Bronchial epithelial cell (primary cell): ENCODE measurements at regions not wholly inside any gene's neighbourhood (a gene's known extent, or its start where the extent isn't known, plus 50 kb on each side); places are given as distances from the start of the nearest gene placed in this dataset.
A peak's percentile ranks its signal among the peaks of the same experiment; 100 is the strongest.

Experiments used
- DNase-seq: peaks from one replicate; pipeline ENCODE4 v3.0.0-alpha.2; 2010; ENCODE audit warnings: low read depth
- FAIRE-seq: peaks from 2 replicates; lab custom pipeline; 2011; peaks lifted over from hg19 to GRCh38; lab: Jason Lieb, UNC
- H3K27me3 ChIP-seq: 2 replicates; pipeline ENCODE4 v1.5.1; 2011; ENCODE audit warnings: low read length; ENCODE audit not compliant: control insufficient read depth, insufficient read depth
- H3K36me3 ChIP-seq: 2 replicates; pipeline ENCODE4 v1.5.1; 2011; ENCODE audit warnings: low read length; ENCODE audit not compliant: control insufficient read depth, insufficient read depth
- H3K4me3 ChIP-seq: 2 replicates; pipeline ENCODE4 v1.5.1; 2011; ENCODE audit warnings: mild to moderate bottlenecking, low read depth, low read length, control low read depth
- CTCF ChIP-seq: IDR thresholded peaks from 2 replicates; pipeline ENCODE4 v1.5.1; 2011; ENCODE audit warnings: mild to moderate bottlenecking, moderate library complexity, low read length, control low read depth, inconsistent platforms; ENCODE audit not compliant: insufficient read depth, severe bottlenecking

- Histone ChIP-seq H3K27me3 (no peaks in the 10 kb centered on the region), H3K36me3 (no peaks in the 10 kb centered on the region), H3K4me3 (no peak overlapping the region)
- no peak for TF ChIP-seq CTCF
- DNase-seq (no peak), FAIRE-seq (no peak)
Measured at GRCh38 chr3:101124125-101124524, 130.9 kb upstream of the ABI3BP start.

GRCh38 chr3:101123081-101123480 is 129.9 kb upstream of the ABI3BP start:
- H3K27me3 ChIP-seq: no peaks in the 10 kb centered on the region
- no peak for DNase-seq
- TF ChIP-seq CTCF: no peak
- no peaks in the 10 kb centered on the region for H3K36me3 ChIP-seq
- FAIRE-seq: no peak
- H3K4me3 ChIP-seq: no peak overlapping the region

- H3K36me3 ChIP-seq: no peaks in the 10 kb centered on the region
Measured at GRCh38 chr3:101122681-101123080, 129.5 kb upstream of the ABI3BP start.

GRCh38 chr3:101120039-101120438 is 126.8 kb upstream of the ABI3BP start:
- TF ChIP-seq CTCF: no peak
- H3K36me3 ChIP-seq: no peaks in the 10 kb centered on the region
- no peak for FAIRE-seq

More at GRCh38 chr3:101122681-101123080, 129.5 kb upstream of the ABI3BP start:
- no peak for TF ChIP-seq CTCF
- DNase-seq: no peak
- H3K4me3 ChIP-seq: no peak overlapping the region
- FAIRE-seq: no peak
- H3K27me3 ChIP-seq: no peaks in the 10 kb centered on the region

GRCh38 chr3:101119535-101119934 is 126.3 kb upstream of the ABI3BP start:
- Histone ChIP-seq H3K36me3 (no peaks in the 10 kb centered on the region), H3K27me3 (no peaks in the 10 kb centered on the region), H3K4me3 (no peak overlapping the region)
- FAIRE-seq (no peak), DNase-seq (peak; percentile 48)
- TF ChIP-seq CTCF: no peak

More at GRCh38 chr3:101120039-101120438, 126.8 kb upstream of the ABI3BP start:
- H3K4me3 ChIP-seq: no peak overlapping the region
- no peak for DNase-seq
- H3K27me3 ChIP-seq: no peaks in the 10 kb centered on the region

GRCh38 chr3:101117980-101118379 is 124.8 kb upstream of the ABI3BP start:
- no peaks in the 10 kb centered on the region for H3K27me3 ChIP-seq
- no peak for FAIRE-seq
- TF ChIP-seq CTCF: no peak

More at GRCh38 chr3:101117980-101118379, 124.8 kb upstream of the ABI3BP start:
- DNase-seq: no peak
- Histone ChIP-seq H3K4me3 (no peak overlapping the region), H3K36me3 (no peaks in the 10 kb centered on the region)
